Smooth muscle cell (in vitro differentiated cells): ENCODE measurements at regions not wholly inside any gene's neighbourhood (a gene's known extent, or its start where the extent isn't known, plus 50 kb on each side); places are given as distances from the start of the nearest gene placed in this dataset.

ENCODE experiments used
- DNase-seq: peaks from one replicate; lab custom pipeline; 2025; ENCODE audit not compliant: unreplicated experiment; lab: John Stamatoyannopoulos, UW
- H2AFZ ChIP-seq: fragments of 200-600 bp; sonication (generic); 2 replicates; pipeline ENCODE4 v1.6.0; 2016; ENCODE audit warnings: antibody characterized with exemption, low read depth, mild to moderate bottlenecking
- H3F3A ChIP-seq: fragments of 200-600 bp; sonication (generic); 2 replicates; pipeline ENCODE4 v1.6.0; 2017; ENCODE audit warnings: antibody characterized with exemption, low read depth
- H3K27ac ChIP-seq: fragments of 200-600 bp; sonication (generic); 2 replicates; pipeline ENCODE4 v1.5.1; 2016; ENCODE audit warnings: low read depth, mild to moderate bottlenecking
- H3K27me3 ChIP-seq: fragments of 200-600 bp; sonication (generic); 2 replicates; pipeline ENCODE4 v1.6.1; 2016; ENCODE audit warnings: low read depth, mild to moderate bottlenecking
- H3K36me3 ChIP-seq: fragments of 200-600 bp; sonication (generic); 2 replicates; pipeline ENCODE4 v1.5.1; 2016; ENCODE audit warnings: low read depth
- H3K4me1 ChIP-seq: fragments of 200-600 bp; sonication (generic); 2 replicates; pipeline ENCODE4 v1.5.1; 2016; ENCODE audit warnings: low read depth
- H3K4me2 ChIP-seq: fragments of 200-600 bp; sonication (generic); 2 replicates; pipeline ENCODE4 v1.6.0; 2016; ENCODE audit warnings: mild to moderate bottlenecking
- H3K4me3 ChIP-seq: fragments of 200-600 bp; sonication (generic); 2 replicates; pipeline ENCODE4 v1.5.1; 2016; ENCODE audit warnings: mild to moderate bottlenecking
- H3K79me2 ChIP-seq: fragments of 200-600 bp; sonication (generic); 2 replicates; pipeline ENCODE4 v1.6.0; 2016; ENCODE audit warnings: low read depth, mild to moderate bottlenecking
- H3K9ac ChIP-seq: fragments of 200-600 bp; sonication (generic); 2 replicates; pipeline ENCODE4 v1.6.0; 2016; ENCODE audit warnings: low read depth
- H3K9me3 ChIP-seq: fragments of 200-600 bp; sonication (generic); replicated peaks from 2 replicates; pipeline ENCODE4 v1.5.1; 2016; ENCODE audit warnings: low read depth
- H4K20me1 ChIP-seq: fragments of 200-600 bp; sonication (generic); 2 replicates; pipeline ENCODE4 v1.6.0; 2016; ENCODE audit warnings: low read depth
- CTCF ChIP-seq: fragments of 200-600 bp; sonication (generic); IDR thresholded peaks from 2 replicates; pipeline ENCODE4 v1.5.1; 2017; ENCODE audit warnings: borderline replicate concordance, mild to moderate bottlenecking, antibody characterized with exemption; ENCODE audit not compliant: insufficient read depth, poor library complexity, severe bottlenecking
- WGBS: methylation state at CpG from one replicate; pipeline ENCODE4 v1.1.7; 2016; ENCODE audit warnings: low lambda C conversion rate; 5-methylcytosine and 5-hydroxymethylcytosine counted together

- DNase-seq: no peak
- no peak overlapping the region for H3K4me2 ChIP-seq
- H4K20me1 ChIP-seq: no peaks in the 10 kb centered on the region
- no peaks in the 10 kb centered on the region for H3K4me1 ChIP-seq
- no peak overlapping the region for H3K4me3 ChIP-seq
- H3K9ac ChIP-seq: no peak overlapping the region
- no peaks in the 10 kb centered on the region for H3K27me3 ChIP-seq
- no peak overlapping the region for H2AFZ ChIP-seq
- no peaks in the 10 kb centered on the region for H3K79me2 ChIP-seq
- H3K36me3 ChIP-seq: no peaks in the 10 kb centered on the region
- peaks cover 12% of the 10 kb centered on the region for H3F3A ChIP-seq
- no peak for TF ChIP-seq CTCF
- H3K9me3 ChIP-seq: no peaks in the 10 kb centered on the region
- peak overlapping the region; percentile 78 for H3K27ac ChIP-seq
These were observed 308.6 kb upstream of the GIMD1 start for GRCh38 chr4:106677213-106677612.

- Histone ChIP-seq H3K4me3 (peak overlapping the region; percentile 7), H3K9me3 (no peaks in the 10 kb centered on the region), H3K4me1 (no peaks in the 10 kb centered on the region), H3K36me3 (no peaks in the 10 kb centered on the region), H3K79me2 (no peaks in the 10 kb centered on the region), H4K20me1 (no peaks in the 10 kb centered on the region), H3K9ac (peak overlapping the region; percentile 19), H3K4me2 (peak overlapping the region; percentile 73), H2AFZ (peak overlapping the region; percentile 20), H3K27ac (peak overlapping the region; percentile 78), H3K27me3 (no peaks in the 10 kb centered on the region), H3F3A (peaks cover 12% of the 10 kb centered on the region)
- no peak for DNase-seq
- 27% methylated on average over 3 of the region's 3 CpGs for WGBS
- TF ChIP-seq CTCF: no peak
These were observed 307.8 kb upstream of the GIMD1 start for GRCh38 chr4:106676173-106676921.

- Histone ChIP-seq H3K27ac (peak overlapping the region; percentile 59), H3K36me3 (no peaks in the 10 kb centered on the region), H2AFZ (no peak overlapping the region), H4K20me1 (no peaks in the 10 kb centered on the region), H3K9me3 (no peaks in the 10 kb centered on the region), H3K4me3 (no peak overlapping the region), H3K9ac (no peak overlapping the region), H3F3A (peaks cover 12% of the 10 kb centered on the region), H3K4me2 (peak overlapping the region; percentile 46), H3K4me1 (no peaks in the 10 kb centered on the region), H3K79me2 (no peaks in the 10 kb centered on the region), H3K27me3 (no peaks in the 10 kb centered on the region)
- 37% methylated on average over 1 of the region's 1 CpG for WGBS
- TF ChIP-seq CTCF: no peak
- DNase-seq: no peak
These were observed 303.1 kb upstream of the GIMD1 start for GRCh38 chr4:106671716-106672115.

GRCh38 chr4:106670976-106671375, 302.4 kb upstream of the GIMD1 start:
- Histone ChIP-seq H3K27me3 (no peaks in the 10 kb centered on the region), H3K4me1 (no peaks in the 10 kb centered on the region), H4K20me1 (no peaks in the 10 kb centered on the region), H3K4me2 (peak overlapping the region; percentile 46), H3F3A (peaks cover 9% of the 10 kb centered on the region), H3K36me3 (no peaks in the 10 kb centered on the region), H3K9ac (no peak overlapping the region), H3K4me3 (no peak overlapping the region), H3K27ac (peak overlapping the region; percentile 59), H2AFZ (peak overlapping the region; percentile 59), H3K9me3 (no peaks in the 10 kb centered on the region), H3K79me2 (no peaks in the 10 kb centered on the region)
- DNase-seq: no peak
- TF ChIP-seq CTCF: no peak
- WGBS: 19% methylated on average over 2 of the region's 2 CpGs
